ENCODE measurements at regions not wholly inside any gene's neighbourhood (a gene's known extent, or its start where the extent isn't known, plus 50 kb on each side); places are given as distances from the start of the nearest gene placed in this dataset.

DNA sequence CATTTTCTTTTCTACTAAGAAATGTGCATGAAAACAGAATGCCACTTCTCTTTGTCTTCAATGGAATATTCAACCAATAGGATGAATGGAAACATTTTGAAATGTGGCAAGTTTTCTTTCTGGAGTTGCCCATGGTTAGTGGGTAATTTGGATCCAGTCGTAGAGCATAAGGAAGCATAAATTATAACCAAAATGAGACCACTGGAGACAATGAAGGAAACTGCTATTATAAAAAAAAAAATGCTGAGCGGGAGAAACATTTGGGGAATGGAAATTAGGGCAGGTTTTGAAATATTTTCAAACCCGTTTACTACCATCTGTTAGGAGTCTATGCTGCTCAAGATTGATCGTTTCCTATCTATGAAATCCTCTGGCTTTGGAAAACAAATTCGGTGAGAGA lies 182.9 kb upstream of the PRKCQ start:
- TF ChIP-seq CTCF (IDR thresholded peaks at IDR 0.05): no peak
- TF ChIP-seq POLR2A (IDR thresholded peaks at IDR 0.05): no peak
